GM12892 (cell line): ENCODE measurements at regions not wholly inside any gene's neighbourhood (a gene's known extent, or its start where the extent isn't known, plus 50 kb on each side); places are given as distances from the start of the nearest gene placed in this dataset.

Experiments
- POLR2A ChIP-seq: IDR thresholded peaks from 2 replicates; pipeline ENCODE4 v1.6.1; 2011; ENCODE audit warnings: low read depth, low read length, control low read depth
- TAF1 ChIP-seq: IDR thresholded peaks from 2 replicates; pipeline ENCODE4 v1.6.1; 2011; ENCODE audit warnings: low read depth, mild to moderate bottlenecking, control low read depth, low read length, borderline replicate concordance

- TF ChIP-seq POLR2A (no peak), TAF1 (no peak)
Observed at GRCh38 chr5:159800131-159800840, 116.0 kb upstream of the ADRA1B start.
